ENCODE measurements at regions not wholly inside any gene's neighbourhood (a gene's known extent, or its start where the extent isn't known, plus 50 kb on each side); places are given as distances from the start of the nearest gene placed in this dataset.

DNA sequence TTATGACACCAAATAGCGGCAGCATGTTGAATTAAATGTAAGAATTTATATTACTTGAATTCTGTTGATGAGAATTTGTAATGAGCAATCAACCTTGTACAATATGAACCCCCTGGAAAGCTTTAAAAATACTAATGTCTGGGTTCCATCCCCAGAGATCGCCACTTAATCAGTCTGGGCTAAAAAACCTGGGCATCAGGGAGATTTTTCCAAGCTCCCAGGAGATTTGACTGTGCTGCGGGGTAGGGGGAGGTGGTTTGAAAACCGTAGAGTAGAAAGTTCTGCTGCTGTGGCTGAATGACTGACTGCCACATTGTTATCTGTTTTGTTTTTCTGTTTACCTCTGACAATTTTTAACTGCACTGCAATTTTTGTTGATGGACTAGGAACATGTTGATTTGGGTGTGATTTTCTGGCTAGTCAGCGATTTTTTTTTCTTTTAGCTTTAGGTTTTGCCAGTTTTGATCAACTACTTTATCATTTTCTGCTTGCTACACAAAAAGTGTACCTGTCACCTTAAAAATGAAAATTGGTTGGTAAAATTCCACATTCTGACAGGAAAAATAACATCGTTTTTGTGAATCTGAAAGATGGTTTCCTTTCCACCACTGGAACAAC, 79.3 kb downstream of the PCTP start:
- no peak for DNase-seq (ENCODE audit: low read depth)

DNA sequence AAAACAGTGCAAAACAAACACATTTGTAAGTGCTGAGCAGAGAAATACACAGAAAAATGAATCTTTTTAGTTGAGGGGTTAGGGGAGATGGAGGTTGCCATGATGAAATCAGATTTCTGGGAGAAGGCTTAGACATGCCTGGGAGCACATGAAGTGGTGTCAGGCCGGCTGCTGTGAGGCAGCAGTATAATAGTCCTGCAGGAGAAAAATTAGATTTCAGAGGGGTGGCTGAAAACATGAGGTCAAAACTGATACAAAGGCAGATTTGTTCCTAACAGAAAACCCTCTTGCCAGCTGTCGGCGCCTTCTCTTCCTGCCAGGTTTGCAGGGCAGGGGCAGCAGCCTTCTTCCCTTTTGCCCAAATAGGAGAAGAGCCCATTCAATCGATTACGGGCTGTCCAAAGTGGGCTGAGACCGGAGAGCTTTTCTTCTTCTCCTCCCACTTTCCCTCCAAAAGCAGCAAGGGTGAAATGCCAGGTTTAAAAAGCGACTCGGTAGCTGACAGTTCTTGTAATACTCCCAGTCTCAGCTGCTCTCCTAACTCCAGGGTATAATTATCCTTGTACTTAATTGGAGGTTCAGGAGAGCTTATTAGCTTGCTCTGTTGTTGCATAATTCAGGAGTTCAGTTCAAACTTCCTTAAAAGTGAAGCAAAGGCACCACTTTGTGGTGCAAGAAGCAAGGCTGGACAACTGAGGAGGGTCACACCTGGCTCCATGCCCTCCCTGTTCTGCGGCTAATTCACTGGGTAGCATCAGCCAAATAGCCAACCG, 80.0 kb downstream of the PCTP start:
- no peak for DNase-seq (ENCODE audit: low read depth)

DNA sequence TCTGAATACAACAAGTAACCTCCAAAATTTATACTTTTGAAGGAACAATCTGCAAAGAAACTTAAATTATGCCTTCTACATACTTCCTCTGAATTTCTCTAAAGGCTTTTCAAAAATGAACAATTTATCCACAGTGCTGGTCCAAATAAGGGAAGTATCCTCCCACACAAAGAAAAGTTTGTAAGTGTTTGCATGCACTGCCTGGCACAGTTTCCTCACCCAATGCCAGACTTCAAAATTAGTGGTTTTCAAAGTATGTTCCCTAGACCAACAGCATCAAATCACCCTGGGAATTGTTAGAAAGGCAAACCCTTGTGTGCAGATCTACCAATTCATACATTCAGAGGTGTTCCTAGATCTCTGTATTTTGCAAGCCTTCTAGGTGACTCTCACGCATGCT, 82.5 kb downstream of the PCTP start:
- DNase-seq (ENCODE audit: low read depth) = peak; percentile 2

DNA sequence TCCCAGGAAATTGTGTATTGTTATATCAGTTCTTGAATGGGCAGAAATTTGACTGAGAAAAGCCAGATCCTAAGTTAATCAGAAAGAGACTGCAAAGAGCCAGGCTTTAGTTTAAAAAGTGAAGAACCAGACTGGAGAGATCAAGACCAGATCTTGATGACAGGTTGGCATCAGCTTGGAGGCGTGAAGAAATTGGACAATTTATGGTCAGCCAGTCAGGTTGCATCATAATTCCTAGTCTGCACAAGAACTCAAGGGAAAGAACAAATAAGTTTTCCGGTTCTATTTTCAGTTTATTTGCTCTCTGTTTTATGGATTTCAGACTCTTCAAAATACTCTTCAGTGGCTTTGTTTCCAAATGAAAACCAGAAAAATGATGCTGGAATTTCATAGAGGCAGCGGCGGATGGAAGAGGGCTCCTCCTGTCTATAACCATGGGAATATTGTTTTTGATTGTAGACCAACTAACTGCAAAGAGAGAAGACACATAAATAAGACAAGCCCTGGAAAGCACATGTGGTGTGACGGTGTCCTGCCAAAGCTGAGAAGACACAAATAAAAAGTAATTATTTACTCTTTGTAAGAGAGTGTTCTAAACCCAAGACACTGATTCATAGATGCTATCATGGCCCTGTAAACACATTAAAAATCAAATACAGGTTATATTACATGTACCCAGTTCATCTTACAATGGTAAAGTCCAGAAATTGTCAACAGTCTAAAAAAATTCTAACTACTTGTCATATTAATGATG, 91.7 kb downstream of the PCTP start:
- no peak for DNase-seq (ENCODE audit: low read depth)

DNA sequence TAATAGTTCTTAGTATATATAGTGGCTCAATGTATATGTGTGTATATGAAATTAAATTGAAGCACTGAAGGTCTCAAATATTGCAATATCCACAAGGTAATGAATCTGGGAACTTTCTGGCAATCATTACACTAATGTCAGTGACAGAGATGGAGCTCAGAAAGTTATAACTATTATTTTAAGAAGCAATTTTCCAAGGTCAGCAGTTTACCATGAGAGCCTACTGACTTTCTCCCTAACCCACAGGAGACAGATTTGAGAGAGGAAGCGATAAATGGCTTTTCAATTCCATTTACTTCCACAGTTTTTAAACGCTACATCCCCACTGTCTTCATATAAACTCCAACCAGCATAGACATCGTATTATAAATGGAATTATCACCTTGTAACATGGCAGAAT, 92.9 kb downstream of the PCTP start:
- no peak for DNase-seq (ENCODE audit: low read depth)

DNA sequence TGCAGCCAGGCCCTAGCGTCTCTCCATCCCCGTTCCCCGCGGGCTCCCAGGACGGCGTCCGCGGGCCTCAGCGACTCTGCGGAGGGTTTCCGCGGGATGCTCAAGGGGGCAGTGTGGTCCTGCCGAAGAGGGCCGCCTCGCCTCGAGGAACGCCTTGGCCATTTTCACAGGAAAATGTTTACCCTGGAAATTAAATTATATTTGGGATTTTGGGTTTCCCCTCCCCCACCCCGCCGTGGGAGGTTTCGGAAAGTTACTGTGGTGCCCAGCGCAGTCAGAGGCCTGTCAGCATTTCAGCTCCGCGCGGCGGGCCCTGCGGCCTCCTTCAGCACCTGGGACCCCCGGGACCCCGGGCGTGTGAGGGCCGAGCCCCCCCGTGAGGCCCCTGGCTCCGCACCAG, 94.5 kb downstream of the PCTP start:
- peak; percentile 1 for DNase-seq (ENCODE audit: low read depth)

DNA sequence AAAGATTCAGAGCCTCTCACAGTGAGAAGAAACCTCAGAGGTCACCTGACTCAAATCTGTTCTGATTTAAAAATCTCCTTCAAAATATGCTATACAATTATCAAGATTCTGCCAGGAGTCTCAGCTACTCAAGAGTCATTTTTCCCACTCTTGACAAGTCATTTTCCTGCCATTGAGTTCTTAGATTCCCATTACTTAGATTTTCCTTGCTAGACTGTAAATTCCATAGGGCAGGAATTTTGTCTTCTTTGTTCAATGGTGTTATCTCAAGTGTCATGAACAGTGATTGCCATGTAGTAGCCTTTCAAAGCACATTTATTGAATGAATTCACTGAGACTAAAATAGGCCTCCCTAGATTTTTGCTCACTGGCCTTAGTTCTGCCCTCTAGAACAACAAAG, 95.9 kb downstream of the PCTP start:
- DNase-seq (ENCODE audit: low read depth) = no peak

DNA sequence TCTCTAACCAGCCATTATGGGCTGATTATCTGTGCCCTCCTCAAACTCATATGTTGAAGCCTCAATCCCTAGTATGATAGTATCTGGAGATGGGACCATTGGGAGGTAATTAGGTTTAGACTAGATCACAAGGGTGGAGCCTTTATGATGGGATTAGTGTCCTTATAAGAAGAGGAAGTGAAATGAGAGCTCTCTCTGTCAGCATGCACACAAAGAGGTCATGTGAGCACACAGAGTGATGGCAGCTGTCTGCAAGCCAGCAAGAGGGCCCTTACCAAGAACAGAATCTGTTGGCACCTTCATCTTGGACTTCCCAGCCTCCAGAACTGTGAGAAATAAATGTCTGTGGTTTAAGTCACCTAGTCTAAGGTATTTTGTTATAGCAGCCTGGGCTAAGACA, 101.9 kb downstream of the PCTP start:
- DNase-seq (ENCODE audit: low read depth) = no peak

DNA sequence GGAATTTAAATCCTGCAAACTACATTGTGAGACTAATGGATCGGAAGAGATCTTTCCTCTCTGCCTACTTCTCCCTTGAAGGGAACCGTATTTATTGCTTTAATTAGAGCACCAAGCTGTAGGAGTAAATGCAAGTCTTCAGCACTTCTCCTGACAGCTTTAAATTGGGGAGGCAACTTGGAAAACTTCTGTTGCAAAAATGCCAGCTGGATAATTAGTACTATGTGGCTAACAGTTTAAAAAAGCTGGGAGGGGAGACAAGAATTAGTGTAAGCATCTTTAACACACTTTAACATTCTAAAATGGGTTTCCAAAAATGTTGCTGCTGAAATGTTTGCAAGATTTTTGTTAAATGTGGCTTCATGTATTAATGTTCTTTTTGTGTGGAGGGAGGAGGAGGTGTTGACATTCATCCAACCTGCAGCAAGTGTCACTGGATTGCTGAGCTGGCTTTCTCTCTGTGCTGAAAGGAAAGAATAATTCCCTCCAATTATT, 108.5 kb downstream of the PCTP start:
- DNase-seq (ENCODE audit: low read depth) = no peak

DNA sequence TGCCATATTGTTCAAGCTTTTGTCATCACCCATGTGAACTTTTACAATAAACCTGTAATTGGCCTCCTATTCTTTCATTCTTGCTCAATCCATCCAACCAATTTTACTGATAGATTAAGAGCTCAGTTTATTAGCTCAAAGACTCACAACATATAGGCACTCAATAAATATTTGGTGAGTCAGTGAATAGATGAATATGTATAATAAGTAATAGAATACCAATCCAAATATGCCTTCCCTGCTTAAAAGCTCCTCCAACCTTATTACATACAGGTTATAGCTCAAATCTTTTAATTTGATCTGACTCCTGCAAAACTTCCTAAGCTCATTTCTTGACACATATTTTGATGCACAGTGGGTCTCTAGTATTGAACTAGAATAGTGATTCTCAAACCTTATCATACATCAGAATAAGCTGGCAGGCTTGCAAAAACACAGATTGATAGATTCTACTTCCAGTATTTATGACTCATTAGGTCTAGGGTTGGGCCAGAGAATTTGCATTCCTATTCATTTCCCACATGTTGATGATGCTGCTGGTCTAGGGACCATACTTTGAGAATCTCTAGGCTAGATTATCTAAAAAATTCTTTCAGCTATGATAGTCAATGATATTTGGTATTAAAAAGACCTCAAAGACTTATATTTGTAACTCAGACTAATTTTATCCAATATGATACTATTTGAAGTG, 114.4 kb downstream of the PCTP start:
- no peak for DNase-seq (ENCODE audit: low read depth)

DNA sequence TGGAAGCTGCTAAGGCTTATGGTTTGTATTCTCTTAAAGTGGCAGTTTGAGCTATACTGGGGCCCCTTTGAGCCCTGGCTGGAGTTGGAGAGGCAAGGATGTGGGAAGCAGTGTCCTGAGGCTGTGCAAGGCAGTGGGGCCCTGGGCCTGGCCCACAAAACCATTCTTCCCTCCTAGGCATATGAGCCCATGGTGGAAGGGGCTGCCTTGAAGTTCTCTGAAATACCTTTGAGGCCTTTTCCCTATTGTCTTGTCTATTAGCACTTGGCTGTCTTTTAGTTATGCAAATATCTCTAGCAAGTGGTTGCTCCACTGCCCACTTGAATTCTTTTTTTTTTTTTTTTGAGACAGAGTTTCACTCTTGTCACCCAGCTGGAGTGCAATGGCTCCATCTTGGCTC, 119.2 kb downstream of the PCTP start:
- no peak for DNase-seq (ENCODE audit: low read depth)

DNA sequence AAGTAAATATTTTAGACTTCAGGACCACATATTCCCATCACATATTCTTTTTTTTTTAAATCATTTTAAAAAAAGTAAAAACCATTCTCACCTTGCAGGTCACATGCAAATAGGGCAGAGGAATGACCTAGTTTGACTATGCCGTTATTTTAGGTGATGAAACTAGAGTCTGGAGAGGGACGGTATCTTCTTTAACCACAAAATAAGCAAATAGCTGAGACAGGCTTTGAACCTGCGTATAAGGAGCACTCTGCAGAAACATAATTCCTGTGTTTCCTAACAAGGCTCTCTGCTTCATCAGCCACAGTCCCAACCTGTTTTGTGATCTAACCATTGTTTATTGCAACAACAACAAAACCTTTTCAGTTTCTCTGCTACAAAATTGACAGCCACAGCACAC, 121.5 kb downstream of the PCTP start:
- DNase-seq (ENCODE audit: low read depth) = no peak

DNA sequence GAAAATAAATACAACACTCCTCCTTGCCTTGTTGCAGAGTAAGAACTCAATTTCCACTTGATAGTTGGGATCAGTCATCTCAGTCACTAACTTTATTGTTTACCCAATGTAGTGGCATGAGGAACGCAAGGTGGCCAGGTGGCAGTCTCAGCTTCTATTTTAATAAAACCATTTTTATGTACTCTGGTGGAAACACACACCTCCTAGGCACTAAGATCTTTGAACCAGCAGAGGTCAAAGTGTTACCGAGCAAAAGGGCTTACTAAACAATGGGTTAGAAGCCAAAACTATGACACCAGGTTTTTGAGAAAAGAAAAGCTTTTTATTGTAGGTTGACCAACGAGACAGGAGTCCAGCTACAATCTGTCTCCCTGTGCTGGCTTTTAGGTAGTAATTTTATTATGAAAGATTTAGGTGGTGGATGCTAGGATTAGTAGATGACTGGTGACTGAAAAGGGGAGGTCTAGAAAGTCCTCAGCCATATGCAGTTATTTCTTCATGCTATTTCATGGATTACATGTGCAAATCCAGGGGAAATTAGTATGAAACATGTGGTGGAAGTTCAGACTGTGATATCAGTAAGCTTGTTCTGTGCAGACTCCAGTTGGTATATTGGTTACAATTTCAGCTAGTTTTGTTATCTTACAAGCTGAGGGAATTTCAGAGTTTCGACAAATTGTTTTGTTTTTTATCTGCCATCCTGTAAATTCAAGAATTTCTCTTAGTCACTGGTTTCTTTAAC, 122.3 kb downstream of the PCTP start:
- no peak for DNase-seq (ENCODE audit: low read depth)

DNA sequence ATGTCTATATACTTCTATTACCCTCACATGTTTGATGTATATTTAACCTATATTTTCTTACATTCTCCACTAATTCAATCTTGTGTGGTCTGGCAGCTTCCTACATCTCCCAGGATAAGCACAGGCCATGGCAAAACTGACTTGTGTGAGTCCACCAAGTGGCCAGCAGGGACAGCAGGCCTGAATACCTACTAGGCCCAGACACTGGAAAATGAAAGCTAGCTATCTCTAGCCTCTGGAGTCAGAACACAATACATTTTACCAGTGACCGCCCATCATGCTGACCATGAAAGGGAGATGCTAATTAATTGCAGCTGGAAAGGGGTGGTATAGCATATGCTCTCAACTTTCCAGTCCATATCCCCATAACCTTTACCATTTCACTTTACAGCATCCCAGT, 132.3 kb downstream of the PCTP start:
- no peak for DNase-seq (ENCODE audit: low read depth)

DNA sequence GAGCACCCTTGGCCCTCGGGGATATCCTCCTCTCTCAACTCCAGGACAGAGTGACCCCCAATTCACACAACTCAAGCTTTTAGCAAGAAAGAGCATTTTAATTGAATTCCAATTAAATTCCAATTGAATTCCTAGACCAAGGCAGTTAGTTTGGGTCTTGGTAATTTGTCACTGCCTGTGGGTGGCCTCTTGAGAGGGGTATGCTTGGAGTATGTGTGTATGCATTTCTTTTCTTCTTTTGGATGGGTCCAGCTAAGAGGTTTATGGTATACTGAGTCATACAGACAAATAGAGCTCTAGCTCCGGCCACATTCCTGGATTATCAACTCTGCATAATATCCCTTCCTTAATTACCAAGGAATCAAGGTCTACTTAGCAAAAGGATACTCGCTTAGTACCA, 136.7 kb downstream of the PCTP start:
- no peak for DNase-seq (ENCODE audit: low read depth)

DNA sequence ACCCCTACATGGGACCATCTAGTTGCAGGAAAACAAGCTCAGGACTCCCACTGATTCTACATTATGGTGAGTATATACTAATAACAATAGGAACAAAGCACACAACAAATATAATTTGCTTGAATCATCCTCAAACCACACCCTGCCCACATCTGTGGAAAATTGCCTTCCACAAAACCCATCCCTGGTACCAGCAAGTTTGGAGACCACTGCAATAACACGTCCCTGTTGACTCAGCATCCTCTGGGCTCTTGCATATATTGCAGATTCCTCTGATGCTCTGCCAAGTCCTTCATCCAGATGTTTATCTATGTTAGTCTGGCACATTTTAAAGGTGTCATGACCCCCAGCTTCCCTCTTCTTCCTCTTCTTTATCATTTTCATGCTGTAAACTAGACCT, 138.4 kb downstream of the PCTP start:
- DNase-seq (ENCODE audit: low read depth) = no peak

DNA sequence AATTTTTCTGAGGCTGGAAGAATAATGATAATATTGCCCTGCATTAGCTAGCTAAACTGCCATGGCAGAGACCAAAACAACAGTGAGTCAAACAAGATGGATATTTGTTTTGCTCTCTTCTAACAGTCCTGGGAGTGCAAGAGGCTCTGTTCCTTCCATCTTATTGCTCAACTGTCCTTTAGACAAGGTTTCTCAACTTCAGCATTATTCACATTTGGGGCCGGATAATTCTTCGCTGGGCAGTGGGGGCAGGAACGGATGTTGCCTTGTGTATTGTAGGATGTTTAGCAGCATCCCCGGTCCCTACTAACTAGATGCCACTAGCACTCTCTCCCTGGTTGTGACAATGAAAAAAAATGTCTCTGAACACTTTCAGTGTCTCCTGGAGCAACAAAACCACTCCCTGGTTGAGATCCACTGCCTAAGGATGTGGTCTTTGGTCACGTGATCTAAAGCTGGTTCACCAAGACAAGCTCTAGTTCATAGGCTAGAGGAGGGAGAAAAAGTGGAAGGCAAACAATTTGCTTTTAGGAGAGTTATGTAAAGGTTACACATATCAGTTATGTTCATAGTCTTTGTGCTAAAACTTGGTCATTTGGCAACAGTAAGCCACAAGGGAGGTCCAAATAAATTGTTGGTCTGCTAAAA, 144.4 kb downstream of the PCTP start:
- no peak for DNase-seq (ENCODE audit: low read depth)

DNA sequence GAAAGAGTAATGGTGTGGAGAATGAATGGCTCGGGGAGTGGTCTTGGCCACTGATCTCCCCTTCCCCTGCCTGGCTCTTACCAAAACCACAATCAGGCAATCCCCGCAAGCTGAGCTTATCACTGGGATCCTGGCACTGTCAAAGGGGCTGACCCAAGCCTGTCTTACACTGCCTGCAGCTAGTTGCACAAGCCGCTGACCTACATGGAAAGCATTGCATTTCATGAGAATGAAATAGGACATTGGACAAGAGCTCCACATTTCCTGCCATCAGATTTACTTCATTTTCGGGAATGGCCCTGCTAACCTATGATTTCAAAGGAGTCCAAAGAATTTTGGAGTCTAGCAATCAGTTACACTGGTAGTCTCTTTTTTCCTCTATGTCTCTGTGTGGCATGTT, 146.4 kb downstream of the PCTP start:
- no peak for DNase-seq (ENCODE audit: low read depth)

DNA sequence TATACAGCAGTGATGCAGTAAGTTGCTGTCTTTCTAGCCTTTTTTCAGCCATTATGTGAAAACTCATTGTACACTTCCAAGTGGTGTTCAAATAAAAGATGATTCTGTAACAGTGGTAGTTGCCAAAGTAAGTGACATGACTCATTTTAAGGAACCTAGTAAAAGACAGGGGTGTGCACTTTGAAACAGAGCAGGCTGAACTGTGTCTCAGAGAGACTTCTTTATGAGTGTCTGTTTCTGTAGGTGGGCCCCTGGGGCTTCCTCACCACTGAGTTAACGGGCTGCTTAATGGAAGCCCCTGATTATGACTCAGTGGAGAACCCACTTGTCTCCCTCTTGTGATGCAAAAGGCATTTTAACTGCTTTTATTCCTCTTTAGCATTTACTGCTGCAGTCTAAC, 147.3 kb downstream of the PCTP start:
- DNase-seq (ENCODE audit: low read depth) = no peak

DNA sequence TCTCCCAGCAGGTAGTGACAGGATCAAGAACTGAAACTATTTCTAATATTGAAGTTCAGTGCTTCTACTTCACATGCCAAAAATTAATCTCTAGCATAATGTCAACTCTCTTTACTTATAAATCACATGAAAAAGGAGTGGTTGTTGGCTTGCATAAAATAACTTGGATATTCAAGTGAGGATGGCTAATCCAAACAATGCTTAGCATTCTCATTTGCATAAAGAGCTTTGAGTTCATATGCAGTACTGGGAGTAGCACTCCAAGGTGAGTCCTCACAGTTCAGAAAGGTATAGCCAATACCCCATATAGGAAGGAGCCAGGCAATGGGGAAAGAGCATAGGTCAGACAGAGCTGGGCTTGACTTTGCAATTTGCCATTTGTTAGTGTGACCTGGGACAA, 149.3 kb downstream of the PCTP start:
- no peak for DNase-seq (ENCODE audit: low read depth)

DNA sequence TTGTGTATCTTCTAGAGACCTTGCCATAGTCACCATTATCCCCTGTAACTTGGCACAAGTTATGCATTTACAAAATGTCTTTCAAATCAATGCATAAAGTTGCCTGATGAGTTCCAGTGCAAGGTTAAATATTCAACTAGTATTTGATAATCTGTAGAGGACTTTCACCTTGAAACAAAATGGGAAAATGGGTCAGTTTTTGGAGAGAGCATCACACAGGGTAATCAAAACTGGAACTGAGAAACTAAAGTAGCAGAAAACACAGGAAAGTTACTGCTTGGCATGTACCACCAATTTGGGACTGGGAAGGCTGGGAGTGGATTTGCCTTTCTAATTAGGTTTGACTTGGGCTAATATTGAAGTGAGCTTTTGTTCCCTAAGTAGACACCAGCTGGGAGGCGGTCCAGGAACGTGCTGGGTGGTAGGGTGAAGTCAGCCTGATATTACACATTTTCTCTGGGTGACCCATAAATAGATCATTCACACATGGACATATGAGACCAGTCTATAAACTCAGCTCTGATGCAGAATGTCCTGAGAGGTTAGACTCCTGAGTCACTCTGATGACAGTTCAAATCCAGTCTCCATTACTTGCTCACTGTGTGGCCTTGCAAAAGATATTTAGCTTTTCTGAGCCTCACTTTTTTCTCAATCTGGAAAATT, 152.3 kb downstream of the PCTP start:
- DNase-seq (ENCODE audit: low read depth) = no peak
